ENCODE measurements at regions not wholly inside any gene's neighbourhood (a gene's known extent, or its start where the extent isn't known, plus 50 kb on each side); places are given as distances from the start of the nearest gene placed in this dataset.

DNA sequence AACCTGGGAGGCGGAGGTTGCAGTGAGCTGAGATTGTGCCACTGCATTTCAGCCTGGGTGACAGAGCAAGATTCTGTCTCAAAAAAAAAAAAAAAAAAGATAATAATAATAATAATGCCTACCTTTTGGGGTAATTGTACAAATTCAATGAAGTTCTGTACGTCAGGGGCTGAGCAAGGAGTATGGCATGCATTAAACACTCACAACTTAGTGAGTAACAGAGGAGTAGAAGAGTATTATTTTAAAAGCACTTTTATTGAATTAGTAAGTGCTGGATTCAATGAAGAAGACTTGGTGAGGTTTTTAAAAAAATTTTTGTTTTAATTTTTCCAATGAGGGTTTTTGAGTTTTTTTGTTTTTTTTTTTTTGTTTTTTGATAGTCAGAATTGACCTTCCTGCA lies 783.6 kb upstream of the TBX3 start:
- DNase-seq (ENCODE audit: low read depth in 2 of 2): no peak

DNA sequence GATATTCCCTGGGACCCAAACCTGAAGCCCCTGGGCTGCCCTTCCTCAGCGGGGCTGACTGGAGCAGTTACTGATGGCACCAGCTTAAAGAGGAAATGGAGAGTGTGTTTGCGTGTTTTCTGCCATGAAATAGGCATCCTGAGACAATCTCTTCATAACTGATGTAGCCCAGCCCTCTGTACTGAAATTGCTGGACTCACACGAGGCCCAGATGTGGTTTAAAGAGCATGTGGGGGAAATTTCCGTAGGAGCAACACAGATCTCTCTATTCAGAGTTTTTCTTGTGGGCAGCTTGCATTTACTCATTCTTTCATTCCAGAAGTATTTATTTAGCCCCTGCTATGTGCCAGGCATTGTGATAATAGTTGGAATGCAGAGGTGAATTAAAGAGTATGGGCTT lies 782.1 kb upstream of the TBX3 start:
- DNase-seq (ENCODE audit: low read depth in 2 of 2): no peak

DNA sequence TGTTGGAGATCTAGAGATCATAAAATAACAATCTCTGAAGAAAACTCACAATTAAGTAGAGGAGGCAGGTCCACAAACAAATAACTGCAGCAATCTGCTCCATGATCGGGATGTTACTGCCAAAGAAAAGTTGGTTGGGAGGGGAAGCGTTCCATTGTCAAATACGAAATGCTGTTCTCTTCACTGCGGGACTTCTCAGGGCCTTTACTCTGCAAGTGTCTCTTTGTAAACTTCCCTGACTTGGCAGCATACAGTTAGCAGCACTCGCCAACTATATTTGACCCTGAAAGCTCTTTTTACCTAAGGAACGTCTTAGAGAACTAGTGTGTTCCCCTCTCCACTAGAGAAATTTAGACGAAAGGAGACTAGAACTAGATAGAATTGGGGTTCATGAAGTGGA lies 780.7 kb upstream of the TBX3 start:
- DNase-seq (ENCODE audit: low read depth in 2 of 2): no peak

DNA sequence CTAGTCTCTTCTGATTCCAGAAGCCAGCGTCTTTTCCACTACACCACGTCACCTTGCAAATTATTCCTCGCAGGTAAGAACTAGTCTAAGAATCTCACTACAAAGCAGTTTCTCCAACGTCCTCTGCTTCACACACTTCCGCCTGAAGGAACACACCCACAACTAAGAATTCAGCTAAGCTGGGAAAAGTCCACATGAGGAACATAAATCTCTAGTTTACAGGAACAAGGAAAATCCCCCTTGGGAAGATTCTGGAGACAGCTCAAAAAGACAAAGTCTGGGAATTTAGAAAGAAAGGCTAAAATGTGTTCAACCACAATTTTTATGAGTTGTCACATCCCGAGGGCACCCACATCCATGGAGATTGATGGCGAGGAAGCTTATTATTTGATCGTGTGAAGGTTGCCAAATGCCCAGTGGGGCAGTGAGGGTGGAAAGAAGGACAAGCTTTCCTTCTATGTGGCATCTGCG lies 780.2 kb upstream of the TBX3 start:
- no peak for DNase-seq (ENCODE audit: low read depth in 2 of 2)

DNA sequence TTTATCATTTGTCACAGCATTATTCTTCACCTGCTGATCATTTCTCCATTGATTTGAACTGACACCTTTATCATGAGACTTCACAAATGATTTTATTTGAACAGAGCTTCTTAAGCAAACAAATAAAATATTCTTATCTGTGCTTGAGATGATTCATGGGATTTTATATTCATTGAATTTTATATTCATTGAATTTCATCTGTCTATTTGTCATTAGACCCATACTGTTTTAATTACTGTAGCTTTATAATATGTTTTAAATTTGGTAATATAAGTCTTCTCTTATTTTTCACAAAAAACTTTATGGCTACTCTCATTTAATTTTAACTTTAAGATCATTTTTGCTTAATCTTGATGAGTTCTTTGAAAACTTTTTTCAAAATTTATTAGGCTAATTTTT lies 777.4 kb upstream of the TBX3 start:
- DNase-seq (ENCODE audit: low read depth in 2 of 2): no peak

DNA sequence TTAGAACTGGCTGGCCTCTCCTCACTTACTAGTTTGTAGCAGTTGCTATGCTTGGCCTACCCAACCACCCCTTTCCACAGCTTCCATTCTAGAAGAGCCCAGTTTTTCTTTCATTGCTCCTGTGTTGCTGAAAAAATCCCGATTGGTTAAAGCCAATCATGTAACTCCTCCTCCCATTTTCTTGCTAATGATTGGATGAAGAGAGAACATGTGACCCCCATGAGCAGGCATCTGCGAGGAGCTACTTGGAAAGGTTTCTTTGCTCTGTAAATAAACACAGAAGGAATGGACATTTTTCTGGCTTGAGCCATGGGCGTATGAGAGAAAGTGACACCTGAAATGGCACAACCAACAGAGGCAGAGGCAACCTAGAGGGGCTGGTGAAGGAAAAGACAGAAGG lies 773.8 kb upstream of the TBX3 start:
- DNase-seq (ENCODE audit: low read depth in 2 of 2): no peak

DNA sequence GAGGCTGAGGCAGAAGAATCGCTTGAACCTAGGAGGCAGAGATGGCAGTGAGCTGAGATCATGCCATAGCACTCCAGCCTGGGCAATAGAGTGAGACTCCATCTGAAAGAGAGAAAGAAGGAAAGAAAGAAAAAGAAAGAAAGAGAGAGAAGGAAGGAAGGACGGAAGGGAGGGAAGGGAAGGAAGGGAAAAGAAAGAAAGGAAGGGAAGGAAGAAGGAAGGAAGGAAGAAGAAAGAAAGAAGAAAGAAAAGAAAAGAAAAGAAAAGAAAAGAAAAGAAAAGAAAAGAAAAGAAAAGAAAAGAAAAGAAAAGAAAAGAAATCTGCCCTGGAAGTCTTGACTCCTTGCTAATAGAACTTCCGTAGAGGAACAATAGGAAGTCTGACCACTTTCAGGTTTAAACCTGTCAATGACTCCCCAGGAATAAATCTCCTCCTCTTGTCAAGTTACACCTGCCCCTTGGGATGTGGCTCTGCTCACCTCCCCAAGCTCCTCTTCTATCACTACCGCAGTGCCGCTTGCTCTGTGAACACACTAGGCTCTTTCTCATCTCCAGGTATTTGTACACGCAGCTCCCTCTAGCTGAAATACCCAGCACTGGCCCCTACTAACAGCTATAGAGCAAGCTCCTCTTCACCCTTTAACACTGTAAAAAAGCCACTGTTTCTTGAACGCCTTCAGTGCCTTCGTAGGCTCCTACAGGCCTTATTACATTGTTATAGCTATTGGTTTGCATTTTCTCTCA lies 773.1 kb upstream of the TBX3 start:
- DNase-seq (ENCODE audit: low read depth in 2 of 2): no peak

DNA sequence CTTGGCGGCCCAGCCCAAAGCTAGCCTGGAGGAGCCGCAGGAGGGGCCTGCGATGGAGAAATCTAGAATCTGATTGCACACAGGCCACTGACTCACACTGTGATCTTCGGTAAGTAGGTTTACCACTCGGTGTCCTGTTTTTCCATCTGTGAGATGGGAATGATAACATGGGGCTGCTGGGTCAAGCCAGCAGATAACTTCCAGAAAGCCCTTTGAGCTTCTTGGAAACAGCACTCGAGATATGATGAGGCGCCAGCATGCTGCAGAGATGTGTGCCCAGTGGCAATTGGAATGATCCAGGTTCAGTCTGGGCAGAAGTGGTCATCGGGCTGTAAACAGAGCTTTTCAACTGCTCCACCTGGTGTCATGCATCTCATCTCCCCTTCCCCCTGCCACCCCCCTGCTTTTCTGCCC lies 771.3 kb upstream of the TBX3 start:
- no peak for DNase-seq (ENCODE audit: low read depth in 2 of 2)

DNA sequence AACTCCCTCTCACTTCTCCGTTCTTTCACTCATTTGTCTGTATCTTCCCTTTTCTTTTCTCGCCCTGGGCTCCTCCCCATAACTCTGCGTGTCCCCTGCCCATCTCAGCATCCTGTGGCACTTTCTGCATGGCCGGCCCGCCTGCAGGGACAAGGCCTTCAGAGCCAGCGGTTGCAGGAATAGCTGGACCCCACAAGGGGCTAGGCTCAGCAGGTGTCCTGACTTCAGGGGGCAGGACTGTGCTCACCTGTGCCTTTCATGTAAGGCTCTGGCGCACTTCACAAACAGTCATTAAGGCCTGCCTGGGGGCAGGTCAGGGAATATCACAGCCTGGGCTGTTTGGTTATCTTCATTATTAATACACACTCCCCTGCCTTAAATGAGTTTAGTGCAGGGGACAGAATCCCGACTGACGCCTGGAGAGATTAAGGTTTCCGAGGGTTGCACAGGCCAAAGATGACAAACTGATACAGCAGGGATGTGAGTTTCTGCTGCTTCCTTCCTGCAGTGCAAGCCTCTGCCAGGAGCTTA lies 768.8 kb upstream of the TBX3 start:
- DNase-seq (ENCODE audit: low read depth in 2 of 2): no peak

DNA sequence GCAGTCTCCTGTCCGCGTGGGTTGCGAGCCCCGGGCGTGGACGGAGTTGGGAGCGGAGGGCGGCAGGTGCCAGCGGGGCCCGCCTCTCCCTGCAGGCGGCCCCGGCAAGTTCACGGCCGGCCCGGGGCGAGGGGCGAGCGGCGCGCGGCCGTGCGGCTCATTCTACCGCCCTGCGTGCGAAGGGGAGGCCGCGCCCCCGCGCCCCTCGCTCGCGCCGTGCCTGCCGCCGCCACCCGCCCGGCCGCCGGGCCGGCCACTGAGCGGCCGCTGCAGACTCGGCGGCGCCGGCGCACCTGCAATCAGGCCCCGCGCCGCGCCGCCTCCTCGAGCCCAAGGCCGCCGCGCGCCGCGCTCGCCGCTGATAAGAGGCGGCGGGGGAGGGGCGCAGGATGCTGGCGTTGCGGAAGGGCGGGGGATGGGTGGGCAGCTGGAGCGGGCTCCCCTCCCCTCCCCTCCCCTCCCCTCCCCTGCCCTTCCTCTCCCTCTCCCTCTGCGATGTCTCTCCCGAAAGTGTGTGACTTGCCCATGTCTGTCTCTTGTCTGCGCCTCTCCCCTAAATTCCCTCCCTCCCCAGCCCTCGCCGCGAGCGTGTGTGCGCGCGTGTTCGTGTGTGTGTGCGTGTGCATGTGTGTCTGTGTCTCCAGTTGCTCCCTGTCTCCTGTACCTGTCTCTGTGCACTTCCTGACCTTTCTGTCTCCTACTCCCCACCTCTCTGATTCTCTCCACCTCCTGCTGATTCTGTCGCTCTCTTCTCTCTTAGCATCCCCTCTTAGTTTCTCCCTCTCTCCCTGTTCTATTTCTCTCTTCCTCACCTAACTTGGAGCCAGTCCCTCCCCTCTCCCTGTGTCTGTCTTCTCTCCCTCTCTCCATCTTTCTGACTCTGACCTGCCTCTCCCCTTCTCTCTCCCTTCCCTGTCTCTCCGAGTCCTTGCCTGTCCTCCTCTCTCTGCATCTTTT lies 768.1 kb upstream of the TBX3 start:
- DNase-seq (ENCODE audit: low read depth in 2 of 2): no peak

DNA sequence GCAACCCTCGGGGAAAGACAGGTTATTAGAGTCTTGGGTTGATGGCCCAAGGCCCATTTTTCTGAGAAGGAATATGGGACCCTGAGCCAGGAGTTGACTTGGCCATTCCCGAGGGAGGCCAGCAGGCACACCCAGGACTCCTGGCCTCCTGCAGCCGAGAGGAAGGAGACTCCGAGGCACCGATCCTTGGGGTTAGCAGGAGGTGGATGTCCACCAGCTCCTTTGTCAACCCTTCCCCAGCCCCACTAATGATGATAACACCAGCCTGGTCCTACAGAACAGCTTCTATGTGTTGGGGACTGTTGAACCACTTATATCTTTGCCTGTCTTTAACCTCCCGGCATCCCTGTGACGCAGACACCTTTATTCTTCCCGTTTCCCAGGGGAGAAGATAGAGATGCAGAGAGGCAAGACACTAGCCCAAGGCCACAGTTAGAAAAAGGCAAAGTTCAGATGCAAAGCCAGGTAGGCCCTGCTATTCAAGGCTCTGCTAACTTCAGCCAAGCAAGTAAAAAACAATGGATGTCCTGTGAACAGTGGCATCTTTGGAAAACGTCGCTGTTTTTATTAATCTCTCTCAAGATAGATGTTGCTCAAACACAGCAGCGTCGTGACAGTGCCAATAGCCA lies 767.3 kb upstream of the TBX3 start:
- no peak for DNase-seq (ENCODE audit: low read depth in 2 of 2)

DNA sequence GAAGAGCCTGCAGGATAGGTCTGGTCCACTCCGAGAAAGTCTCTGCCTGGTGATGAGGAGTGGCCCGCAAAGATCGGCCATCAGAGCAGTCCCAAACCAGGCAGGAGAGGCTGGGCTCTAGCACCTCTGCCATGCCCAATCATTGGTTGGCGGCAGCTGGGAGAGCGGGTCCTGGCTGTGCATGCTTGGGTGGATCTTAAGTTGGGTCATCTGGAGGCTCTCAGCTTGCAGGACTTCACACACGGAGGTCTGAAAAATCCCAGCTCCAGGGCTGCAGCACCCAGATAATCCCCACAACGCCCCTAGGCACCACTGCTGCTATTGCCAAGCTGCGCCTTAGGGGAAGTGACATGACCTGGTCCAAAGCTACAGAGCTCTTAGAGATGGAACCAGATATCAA lies 766.7 kb upstream of the TBX3 start:
- DNase-seq (ENCODE audit: low read depth in 2 of 2): no peak

DNA sequence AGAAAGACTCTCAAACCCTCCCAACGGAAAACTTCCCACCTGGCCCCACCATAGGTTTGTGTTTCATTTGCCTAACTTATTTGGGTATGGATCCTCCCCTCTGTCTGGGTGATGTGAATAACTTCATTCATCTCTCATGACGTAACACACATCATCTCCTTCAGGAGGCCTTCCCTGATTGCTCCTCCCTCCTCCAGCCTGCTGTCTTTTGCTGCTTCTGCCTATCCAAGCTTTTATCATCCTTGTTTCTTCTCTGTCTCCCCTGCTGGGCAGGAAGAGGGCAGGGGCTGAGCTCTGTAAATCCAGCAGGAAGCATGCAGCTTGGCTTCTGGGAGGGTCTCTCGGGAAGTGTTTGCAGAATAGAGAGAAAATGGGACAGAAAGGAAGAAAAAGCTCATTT lies 766.0 kb upstream of the TBX3 start:
- no peak for DNase-seq (ENCODE audit: low read depth in 2 of 2)

DNA sequence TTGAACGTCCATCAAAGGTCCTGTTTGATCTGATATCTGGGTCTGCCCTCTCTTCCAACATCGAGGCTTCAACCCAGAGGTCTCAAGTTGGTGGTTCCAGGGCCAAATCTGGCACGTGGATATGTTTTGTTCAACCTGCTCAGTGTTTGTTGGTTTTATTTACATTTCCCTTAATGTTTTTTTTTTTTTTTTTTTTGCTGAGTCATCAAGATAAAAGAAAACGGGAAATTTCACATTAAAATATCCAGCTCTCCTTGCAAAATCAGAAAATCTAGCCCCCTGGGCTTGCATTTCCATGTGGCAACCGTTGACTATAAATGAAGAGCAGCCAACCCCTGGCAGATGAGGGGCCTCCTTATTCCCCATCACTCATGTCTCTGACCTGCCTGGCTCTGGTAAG lies 765.6 kb upstream of the TBX3 start:
- DNase-seq (ENCODE audit: low read depth in 2 of 2): no peak

DNA sequence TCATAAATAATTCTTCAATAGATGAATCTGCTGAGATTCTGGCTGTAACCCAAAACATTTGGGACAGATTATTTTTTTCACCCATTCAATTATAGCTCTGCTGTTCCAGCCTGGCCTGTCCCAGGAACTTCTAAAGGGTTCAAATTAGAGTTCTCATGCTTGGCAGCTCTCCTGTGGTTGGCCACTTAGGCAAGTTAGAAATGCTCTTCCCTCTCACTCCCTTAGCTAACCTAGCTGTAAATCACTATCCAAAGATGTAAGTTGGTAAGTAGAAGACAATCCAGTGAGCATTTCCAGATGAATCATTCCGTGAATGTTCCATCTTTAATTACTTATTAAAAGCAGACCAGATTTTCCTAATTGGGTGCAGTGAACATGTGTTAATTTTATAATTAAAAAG lies 760.4 kb upstream of the TBX3 start:
- peak; percentile 85 to 87 for DNase-seq (ENCODE audit: low read depth in 2 of 2)

DNA sequence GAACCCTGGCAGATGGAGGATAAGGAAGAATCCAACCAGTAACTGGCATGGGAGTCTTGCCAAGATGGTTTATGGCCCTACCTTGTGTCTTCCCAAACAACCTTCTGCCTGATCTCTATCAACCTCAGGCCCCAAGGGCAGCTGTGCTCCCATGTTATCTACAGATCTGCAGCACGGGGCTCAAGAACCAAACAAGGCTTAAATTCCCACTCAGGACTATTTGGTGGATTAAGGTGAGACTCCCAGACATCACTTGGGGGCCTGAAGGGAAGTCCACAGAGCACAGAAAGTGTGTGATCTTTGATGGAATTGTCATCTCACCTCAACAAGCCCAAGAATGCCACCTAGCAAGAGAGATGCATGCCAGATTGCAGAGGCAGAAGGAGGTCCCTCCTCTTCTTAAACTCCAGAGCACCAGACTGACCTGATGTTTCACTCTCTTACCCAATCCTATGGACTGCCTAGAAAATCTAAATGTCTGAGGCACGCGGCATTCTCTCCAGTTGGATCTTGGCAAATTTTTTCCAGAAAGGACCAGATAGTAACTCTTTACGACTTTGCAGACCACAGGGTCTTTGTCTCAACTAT lies 759.5 kb upstream of the TBX3 start:
- no peak for DNase-seq (ENCODE audit: low read depth in 2 of 2)

DNA sequence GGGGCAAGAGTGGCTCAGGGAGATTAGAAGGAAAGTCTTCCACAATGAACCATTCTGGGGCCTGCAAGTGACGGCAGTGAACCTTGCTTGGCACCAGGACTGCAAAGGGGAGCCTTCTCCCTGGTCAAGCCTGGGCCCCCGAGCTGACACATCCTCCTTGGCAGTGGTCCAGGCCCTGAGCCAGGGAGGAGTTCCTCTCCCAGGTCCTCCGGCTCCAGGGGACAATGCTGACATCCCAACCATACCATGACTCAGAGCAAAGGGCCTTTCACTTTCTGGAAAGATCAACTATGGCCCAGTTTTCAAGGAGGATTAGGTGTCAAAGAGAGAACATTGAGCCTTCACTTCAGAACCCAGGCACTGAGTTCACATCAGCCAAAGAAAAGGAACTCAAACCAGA lies 756.5 kb upstream of the TBX3 start:
- no peak for DNase-seq (ENCODE audit: low read depth in 2 of 2)

DNA sequence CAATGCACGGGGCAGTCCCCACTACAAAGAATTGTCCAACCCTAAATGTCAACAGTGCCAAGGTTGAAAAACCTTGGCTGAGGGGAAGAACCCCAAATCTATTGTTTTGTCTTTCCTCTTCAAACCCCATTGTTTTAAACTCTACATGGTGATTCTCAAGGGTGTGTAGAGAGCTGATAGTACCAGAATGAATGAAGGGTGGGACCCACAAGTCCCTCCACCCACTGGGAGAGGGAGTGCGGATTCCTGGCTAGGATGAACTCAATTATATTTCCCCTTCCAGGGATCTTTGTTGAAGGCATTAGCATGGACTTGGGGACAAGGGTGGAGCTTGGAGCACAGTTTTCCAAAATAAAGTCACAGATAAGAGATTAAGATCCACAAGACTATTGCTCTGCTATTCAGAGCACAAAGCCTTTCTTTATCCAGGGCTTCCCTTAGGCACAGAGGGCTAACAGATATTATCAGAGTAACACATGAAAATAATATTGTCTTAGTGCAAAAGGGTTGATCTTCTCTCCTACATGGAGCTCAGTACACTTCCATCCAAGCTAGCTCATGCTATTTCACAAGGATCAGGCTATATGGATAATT lies 755.1 kb upstream of the TBX3 start:
- no peak for DNase-seq (ENCODE audit: low read depth in 2 of 2)

DNA sequence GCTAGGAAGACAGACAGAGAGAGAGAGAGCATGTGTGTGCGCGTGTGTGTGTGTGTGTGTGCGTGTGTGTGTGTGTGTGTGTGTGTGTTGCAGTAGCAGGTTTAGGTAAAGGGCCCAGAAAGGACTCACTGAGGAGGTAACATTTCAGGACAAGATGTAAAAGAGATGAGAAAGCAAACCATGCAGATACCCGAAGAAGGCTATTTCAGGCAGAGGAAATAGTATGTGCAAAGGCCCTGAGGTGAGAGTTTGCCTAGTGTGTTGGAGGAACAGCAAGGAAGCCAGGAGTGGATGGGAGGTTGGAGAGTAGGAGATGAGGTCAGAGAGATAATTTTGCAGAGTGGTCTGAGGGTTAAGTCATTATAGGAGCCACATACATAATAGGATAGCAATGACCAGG lies 754.3 kb upstream of the TBX3 start:
- DNase-seq (ENCODE audit: low read depth in 2 of 2): no peak

DNA sequence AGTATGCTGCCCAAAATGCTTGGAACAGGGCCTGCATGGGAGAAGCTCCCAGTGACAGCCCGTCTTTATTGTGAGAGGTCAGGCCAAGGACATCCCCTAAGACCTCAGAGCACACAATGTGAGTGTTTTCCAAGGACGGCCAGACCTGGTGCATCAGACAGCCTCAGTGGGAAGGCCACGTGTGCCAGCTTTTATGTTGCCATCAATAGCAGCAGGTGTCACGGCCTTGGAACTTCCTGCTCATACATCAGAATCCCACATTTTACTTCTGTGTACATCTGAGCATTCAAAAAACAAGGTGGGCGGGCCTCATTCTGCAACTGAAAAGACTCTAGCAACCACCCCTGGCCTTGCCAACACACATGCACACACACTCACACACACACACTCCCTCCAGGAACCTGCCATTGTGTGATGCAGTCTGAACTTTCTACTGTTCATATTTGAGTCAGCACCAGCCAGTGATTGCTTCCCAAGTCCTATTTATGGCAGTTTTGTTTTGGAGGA lies 753.1 kb upstream of the TBX3 start:
- DNase-seq (ENCODE audit: low read depth in 2 of 2): no peak

DNA sequence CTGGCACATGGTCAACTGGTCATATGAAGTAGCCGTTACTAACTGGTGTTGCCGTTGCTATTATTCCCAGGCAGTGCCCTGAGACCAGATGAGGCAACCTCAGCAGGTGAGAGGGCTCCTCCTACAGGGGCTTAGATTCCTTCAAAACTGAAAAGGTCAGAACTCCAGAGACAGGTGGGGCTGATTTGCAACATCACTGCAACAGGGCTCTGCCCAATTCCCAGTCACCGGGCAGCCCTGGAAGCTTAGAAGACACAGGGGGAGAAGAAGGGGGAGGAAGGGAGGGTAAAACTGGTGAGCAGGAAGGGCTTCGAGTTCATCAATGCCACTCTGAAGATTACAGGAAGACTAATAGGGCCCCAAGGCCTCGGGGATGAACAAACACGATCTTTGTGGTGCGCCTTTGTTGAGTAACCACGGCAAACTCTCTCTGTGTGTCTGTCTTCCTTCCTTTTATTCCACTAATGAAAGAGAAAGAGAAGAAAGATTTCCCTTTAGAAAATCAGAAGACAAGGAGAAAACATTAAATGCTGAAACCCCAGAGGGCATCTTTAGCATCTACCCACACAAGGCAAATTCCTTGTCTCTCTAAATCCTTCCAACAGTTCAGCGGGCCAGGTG lies 749.1 kb upstream of the TBX3 start:
- no peak for DNase-seq (ENCODE audit: low read depth in 2 of 2)
